ENCODE measurements at regions not wholly inside any gene's neighbourhood (a gene's known extent, or its start where the extent isn't known, plus 50 kb on each side); places are given as distances from the start of the nearest gene placed in this dataset.

DNA sequence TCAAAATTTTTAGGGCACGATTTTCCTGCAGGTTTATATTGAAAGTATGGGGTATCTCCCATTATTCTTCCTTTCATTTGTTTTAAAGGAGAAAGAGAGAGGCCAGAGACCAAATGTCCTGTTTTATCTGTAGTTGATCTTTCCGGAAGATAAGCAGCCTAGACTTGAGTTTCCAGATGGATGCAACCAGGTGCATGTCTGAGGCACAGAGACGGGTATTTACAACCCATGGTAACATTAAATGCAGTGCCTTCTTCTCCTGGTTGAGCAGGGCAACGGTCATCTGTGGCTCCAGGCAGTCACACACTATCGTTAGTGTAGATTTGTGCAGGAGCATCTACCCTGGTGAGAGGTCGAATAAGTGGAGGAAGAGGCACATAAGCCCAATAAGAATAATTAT, 1507.1 kb downstream of the UQCRFS1 start:
- no peak for DNase-seq (ENCODE audit: low read depth in 1 of 2, low spot score in 1 of 2)

DNA sequence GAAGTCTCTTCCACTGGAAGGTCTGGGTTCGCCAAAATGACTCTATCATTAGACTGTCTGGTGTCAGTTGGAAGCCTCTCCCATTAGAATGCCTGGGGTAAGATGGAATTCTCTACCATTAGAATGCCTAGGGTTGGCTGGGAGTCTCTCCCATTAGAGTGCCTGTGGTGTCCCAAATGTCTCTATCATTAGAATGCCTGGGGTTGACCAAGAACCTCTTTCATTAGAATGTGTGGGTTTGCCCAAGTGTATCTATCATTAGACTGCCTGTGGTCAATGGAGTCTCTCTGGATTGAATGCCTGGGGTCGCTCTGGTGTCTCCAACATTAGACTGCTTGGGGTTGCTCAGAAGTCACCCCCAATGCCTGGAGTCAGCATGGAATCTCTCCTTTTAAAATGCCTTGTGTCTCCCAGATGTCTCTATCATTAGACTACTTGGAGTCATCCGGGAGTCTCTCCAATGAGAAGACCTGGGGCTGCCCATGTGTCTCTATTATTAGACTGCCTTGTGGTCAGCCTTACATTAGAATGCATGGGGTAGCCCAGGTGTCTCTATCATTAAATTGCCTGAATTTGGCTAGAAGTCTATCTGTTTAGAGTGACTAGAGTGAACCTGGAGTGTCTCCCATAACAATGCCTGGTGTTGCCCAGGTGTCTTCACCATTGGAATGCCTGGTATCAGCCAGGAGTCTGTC, 1518.4 kb downstream of the UQCRFS1 start:
- no peak for DNase-seq (ENCODE audit: low read depth in 1 of 2, low spot score in 1 of 2)

DNA sequence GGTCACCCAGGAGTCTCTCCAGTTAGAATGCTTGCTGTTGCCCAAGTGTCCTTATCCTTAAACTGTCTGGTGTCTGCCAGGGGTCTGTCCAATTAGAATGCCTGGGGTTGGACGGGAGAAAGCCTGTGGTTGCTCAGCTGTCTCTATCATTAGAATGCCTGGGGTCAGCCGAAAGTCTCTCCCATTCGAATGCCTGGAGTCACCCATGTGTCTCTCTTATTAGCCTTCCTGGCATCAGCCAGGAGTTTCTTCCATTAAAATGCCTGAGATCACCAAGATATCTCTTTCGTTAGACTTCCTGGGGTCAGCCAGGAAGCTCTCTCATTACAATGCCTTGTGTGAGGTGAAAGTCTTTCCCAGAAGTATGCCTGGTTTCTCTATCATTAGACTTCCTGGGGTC, 1521.0 kb downstream of the UQCRFS1 start:
- DNase-seq (ENCODE audit: low read depth in 1 of 2, low spot score in 1 of 2): no peak

DNA sequence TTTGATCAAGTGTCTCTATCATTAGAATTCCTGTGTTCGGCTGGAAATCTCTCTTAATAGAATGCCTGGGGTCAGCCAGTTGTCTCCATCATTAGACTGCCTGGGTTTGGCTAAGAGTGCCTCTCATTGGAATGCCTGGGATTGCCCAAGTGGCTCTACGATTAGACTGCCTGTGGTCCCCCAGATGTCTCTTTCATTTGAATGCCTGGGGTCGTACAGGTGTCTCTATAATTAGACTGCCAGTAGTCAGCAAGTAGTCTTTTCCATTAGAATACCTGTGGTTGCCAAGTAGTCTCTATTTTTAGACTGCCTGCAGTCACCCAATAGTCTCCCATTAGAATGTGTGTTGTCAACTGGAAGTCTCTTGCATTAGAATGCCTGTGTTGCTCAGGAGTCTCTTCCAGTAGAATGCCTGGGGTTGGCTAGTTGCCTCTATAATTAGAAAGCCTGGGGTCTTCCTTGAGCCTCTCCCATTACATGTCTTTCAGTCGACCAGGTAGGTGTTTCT, 1523.2 kb downstream of the UQCRFS1 start:
- DNase-seq (ENCODE audit: low read depth in 1 of 2, low spot score in 1 of 2): no peak

DNA sequence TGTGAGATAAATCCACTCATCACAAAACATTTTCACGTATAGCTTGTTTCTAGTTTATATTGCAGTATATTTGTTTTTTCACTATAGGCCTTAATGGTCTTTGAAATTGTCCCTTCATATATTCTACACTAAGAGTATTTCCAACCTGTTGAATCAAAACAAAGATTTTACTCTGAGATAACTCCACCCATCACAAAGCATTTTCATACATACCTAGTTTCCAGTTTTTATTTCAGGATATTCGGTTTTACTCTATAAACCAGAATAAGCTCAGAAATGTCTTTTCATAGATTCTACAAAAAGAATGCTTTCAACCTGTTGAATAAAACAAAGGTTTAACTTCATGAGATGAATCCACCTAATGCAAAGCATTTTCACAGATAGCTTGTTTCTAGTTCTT, 1528.7 kb downstream of the UQCRFS1 start:
- DNase-seq (ENCODE audit: low read depth in 1 of 2, low spot score in 1 of 2): no peak

DNA sequence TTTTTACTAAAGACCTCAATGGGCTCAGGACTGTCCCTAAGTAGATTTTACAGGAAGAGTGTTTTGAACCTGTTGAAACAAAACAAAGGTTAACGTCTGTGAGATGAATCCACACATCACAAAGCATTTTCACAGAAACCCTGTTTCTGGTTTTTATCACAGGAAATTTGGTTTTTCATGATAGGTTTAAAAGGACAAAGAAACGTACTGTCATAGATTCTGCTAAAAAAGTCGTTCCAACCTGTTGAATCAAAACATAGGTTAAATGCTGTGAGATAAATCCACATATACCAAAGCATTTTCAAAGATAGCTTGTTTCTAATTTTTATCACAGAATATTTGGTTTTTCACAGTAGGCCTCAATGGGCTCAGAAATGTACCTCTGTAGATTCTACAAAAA, 1531.0 kb downstream of the UQCRFS1 start:
- no peak for DNase-seq (ENCODE audit: low read depth in 1 of 2, low spot score in 1 of 2)

DNA sequence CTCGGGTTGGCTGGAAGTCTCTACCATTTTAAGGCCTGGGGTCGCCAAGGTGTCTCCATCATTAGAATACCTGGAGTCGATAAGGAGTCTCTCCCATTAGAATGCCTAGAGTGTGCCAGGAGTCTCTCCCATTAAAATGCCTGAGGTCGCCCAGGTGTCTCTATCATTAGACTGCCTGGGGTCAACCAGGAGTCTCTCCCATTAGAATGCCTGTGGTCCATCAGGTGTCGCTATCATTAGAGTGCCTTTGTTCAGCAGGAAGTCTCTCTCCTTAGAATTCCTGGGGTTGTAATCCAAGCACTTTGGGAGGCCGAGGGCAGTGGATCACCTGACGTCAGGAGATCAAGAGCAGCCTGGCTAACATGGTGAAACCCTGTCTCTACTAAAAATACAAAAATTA, 1533.0 kb downstream of the UQCRFS1 start:
- no peak for DNase-seq (ENCODE audit: low read depth in 1 of 2, low spot score in 1 of 2)

DNA sequence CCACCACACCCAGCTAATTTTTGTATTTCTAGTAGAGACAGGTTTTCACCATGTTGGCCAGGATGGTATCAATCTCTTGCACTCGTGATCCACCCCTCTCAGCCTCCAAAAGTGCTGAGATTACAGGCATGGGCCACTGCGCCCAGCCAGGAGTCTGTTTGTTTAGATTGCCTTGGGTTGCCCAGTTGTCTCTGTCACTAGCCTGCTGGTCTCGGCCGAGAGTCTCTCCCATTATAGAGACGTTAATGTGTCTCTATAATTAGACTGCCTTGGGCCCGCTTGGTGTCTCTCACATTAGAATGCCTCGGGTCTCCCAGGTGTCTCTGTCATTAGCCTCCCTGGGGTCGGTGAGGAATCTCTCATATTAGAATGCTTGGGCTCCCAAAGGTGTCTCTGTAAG, 1533.6 kb downstream of the UQCRFS1 start:
- no peak for DNase-seq (ENCODE audit: low read depth in 1 of 2, low spot score in 1 of 2)

DNA sequence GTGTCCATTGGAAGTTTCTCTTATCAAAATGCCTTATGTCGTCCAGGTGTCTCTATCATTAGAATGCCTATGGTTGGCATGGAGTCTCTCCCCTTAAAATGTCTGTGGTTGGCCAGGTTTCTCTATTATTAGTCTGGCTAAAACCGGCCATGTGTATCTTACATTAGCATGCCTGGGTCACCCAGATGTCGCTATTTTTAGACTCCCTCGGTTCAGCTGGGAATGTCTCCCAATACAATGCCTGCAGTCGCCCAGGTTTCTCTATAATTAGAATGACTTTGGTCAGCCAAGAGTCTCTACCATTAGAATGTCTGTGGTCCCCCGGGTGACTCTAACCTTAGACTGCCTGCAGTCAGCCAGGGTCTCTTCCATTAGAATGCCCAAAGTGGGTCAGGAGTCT, 1536.1 kb downstream of the UQCRFS1 start:
- DNase-seq (ENCODE audit: low read depth in 1 of 2, low spot score in 1 of 2): no peak

DNA sequence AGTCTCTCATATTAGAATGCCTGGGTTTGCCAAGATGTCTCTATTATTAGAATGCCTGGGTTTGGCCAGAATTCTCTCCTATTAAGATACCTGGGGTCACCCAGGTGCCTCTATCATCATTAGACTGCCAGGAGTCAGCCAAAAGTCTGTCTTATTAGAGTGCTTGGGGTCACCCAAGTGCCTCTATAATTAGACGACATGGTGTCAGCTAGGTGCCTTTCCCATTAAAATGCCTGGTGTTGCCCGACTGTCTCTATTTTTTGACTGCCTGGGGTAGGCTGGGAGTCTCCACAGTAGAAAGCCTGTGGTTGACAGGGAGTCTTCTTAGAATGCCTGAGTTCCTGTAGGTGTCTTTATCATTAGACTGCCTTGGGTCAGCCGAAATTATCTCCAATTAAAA, 1536.6 kb downstream of the UQCRFS1 start:
- no peak for DNase-seq (ENCODE audit: low read depth in 1 of 2, low spot score in 1 of 2)

DNA sequence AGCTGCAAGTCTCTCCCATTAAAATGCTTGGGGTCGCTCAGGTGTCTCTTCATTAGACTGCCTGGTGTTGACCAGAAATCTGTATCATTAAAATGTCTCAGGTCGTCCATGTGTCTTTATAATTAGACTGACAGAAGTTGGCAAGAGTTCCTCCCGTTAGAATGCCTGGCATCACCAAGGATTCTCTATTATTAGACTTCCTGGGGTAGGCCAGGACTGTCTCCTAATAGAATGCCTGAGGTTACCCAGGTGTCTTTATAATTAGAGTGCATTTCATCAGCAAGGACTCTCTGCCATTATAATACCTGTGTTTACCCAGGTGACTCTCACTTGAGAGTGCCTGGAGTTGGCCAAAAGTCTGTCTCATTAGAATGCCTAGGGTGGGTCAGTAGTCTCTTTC, 1537.2 kb downstream of the UQCRFS1 start:
- DNase-seq (ENCODE audit: low read depth in 1 of 2, low spot score in 1 of 2): no peak

DNA sequence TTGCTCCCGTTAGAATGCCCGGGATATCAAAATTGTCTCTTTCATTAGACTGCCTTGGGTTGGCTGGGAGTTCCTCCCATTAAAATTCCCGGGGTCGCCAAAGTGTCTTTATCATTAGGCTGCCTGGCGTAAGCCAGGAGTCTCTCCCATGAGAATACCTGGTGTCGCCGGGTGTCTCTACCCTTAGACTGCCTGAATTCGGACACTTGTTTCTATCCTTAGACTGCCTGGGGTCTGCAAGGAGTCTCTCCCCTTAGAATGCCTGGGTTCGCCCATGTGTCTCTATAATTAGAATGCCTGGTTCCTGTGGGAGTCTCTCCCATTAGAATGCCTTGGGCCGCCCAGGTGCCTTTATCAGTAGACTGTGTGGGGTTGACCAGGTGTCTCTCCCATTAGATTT, 1538.2 kb downstream of the UQCRFS1 start:
- no peak for DNase-seq (ENCODE audit: low read depth in 1 of 2, low spot score in 1 of 2)

DNA sequence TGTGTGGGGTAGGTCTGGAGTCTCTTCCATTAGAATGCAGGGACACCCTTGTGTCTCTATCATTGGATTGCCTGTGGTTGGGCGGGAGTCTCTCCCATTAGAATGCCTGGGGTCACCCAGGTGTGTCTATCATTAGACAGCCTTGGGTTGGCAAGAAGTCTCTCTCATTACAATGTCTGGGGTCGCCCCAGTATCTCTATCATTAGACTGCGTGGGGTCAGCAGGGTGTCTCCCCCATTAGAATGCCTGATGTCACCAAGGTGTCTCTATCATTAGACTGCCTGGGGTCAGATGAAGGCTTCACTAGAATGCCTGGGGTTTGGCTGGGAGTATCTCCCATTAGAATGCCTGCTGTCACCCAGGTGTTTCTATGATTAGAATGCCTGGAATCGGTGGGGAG, 1539.0 kb downstream of the UQCRFS1 start:
- no peak for DNase-seq (ENCODE audit: low read depth in 1 of 2, low spot score in 1 of 2)

DNA sequence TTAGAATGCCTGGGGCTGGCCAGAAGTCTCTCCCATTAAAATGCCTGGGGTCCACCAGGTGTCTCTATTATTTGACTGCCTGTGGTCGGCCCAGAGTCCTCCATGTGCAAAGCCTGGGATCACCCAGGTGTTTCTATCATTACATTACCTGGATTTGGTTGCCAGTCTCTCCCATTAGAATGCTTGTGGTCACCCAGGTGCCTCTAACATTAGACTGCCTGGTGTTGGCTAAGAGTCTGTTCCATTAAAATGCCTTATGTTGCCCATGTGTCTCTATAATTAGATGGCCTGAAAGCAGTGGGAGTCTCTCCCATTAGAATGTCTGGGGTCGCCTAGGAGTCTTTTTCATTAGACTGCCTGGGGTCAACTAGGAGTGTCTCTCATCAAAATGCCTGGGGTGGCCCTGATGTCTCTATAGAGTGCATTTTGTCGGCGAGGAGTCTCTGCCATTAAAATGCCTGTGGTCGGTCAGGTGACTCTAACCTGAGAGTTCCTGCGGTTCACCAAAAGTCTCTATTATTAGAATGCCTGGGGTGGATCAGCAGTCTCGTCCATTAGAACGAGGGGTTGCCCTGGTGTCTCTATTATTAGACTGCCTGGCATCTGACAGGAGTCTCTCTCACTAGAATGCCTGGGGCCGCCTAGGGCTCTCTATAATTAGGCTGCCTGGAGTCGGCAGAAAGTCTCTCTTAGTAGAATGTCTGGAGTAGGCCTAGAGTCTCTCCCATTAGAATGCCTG, 1540.5 kb downstream of the UQCRFS1 start:
- no peak for DNase-seq (ENCODE audit: low read depth in 1 of 2, low spot score in 1 of 2)

DNA sequence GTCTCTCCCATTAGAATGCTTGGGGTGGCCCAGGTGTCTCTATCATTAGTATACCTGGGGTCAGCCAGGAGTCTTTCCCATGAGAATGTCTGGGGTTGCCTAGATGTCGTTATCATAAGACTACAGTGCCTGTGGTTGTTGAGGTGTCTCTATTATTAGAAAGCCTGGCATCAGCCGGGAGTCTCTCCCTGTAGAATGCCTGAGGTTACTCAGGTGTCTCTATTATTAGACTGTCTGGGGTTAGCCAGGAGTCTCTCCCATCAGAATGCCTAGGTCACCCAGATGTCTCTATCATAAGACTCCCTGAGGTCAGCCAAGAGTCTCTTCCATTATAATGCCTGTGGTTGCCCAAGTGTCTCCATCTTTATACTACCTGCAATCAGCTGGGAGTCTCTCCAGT, 1541.1 kb downstream of the UQCRFS1 start:
- no peak for DNase-seq (ENCODE audit: low read depth in 1 of 2, low spot score in 1 of 2)

DNA sequence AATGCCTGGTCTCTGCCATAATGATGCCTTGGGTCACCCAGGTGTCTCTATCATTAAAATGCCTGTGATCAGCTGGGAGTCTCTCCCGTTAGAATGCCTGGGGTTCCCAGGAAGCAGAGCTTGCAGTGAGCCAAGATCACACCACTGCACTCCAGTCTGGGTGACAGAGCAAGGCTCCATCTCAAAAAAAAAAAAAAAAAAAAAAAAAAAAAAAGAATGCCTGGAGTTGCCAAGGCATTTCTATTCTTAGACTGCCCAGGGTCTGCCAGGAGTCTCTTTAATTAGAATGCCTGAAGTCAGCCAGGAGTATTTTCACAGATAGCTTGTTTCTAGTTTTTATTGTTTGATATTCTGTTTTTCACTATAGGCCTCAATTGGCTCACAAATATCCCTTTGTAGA, 1552.5 kb downstream of the UQCRFS1 start:
- no peak for DNase-seq (ENCODE audit: low read depth in 1 of 2, low spot score in 1 of 2)

DNA sequence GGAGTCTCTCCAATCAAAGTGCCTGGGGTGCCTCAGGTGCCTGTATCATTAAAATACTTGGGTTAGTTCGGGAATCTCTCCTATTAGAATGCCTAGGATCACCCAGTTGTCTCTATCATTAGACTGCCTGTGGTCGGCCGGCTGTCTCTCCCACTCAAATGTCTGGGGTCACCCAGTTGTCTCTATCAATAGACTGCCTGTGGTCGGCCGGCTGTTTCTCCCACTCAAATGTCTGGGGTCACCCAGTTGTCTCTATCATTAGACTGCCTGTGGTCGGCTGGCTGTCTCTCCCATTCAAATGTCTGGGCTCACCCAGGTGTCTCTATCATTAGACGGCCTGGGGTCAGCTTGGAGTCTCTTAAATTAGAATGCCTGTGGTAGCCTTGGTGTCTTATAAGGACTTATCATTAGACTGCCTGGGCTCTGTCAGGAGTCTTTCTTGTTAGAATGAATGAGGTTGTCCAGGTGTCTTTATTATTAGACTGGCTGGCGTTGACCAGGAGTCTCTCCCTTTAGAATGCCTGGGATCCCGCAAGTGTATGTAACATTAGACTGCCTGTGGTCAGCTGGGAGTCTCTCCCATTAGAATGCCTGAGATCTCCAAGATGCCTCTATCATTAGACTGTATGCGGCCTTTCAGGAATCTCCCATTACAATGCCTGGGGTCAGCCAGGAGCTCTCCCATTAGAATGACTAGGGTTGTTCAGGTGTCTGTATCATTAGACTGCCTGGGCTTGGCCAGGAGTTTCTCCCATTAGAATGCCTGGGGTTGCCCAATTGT, 1555.5 kb downstream of the UQCRFS1 start:
- DNase-seq (ENCODE audit: low read depth in 1 of 2, low spot score in 1 of 2): no peak

DNA sequence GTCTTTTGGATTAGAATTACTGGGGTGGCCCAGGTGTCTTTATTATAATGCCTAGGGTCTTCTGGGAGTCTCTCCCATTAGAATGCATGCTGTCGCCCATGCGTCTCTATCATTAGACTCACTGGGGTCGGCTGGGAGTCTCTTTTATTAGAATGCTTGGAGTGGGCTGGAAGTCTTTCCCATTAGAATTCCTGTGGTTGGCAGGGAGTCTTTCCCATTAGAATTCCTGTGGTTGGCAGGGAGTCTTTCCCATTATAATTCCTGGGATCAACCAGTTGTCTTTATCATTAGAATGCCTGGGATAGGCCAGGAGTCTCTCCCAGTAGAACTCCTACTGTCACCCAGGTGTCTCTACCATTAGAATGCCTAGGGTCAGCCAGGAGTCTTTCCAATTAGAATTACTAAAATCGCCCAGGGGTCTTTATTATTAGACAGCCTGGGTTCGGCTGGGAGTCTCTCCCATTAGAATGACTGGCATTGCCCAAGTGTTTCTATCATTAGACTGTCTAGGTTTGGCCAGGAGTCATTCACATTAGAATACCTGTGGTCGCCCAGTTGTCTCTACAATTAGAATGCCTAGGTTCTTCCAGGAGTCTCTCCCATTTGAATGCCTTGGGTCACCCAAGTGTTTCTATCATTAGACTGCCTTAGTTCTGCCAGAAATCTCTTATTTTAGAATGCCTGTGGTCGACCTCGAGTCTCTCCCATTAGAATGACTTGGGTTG, 1558.5 kb downstream of the UQCRFS1 start:
- no peak for DNase-seq (ENCODE audit: low read depth in 1 of 2, low spot score in 1 of 2)

DNA sequence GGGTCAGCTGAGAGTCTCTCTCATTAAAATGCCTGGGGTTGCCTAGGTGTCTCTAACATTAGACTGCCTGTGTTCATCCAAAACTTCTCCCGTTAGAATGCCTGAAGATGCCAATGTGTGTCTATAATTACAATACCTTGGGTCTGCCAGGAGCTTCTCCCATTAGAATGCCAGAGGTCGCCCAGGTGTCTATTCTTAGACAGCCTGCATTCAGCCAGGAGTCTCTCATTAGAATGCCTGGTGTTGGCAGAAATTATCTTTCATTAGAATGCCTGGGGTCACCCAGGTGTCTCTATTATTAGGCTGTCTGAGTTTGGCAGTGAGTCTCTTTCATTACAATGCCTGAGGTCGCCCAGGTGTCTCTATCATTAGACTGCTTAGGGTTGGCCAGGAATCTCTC, 1560.2 kb downstream of the UQCRFS1 start:
- no peak for DNase-seq (ENCODE audit: low read depth in 1 of 2, low spot score in 1 of 2)

DNA sequence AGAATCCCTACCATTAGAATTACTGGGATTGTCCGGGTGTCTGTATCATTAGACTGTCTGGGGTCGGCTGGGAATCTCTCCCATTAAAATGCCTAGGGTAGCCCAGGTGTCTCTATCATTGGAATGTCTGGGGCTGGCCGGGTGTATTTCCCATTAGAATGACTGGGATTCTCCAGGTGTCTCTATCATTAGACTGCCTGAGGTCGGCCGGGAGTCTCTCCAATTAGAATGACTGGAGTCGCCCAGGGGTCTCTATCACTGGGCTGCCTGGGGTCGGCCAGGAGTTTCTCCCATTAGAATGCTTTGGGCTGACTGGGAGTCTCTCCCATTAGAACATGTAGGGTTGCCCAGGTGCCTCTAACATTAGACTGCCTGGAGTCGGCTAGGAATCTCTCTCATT, 1560.7 kb downstream of the UQCRFS1 start:
- no peak for DNase-seq (ENCODE audit: low read depth in 1 of 2, low spot score in 1 of 2)

DNA sequence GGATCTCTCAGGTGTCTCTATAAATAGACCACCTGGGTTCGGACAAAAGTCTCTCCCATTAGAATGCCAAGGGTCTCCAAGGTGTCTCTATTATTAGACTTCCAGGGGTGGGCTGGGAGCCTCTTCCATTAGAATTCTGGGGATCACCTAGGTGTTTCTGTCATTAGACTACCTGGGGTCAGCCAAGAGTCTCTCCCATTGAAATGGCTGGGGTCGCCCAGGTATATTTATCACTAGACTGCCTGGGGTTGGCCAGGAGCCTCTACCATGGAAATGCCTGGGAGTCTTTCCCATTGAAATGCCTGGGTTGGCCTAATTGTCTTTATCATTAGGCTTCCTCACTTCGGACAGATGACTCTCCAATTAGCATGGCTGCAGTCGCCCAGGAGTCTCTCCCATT, 1565.5 kb downstream of the UQCRFS1 start:
- no peak for DNase-seq (ENCODE audit: low read depth in 1 of 2, low spot score in 1 of 2)
